GM23338 (cell line): ENCODE measurements at regions not wholly inside any gene's neighbourhood (a gene's known extent, or its start where the extent isn't known, plus 50 kb on each side); places are given as distances from the start of the nearest gene placed in this dataset.

Source experiments
- ATAC-seq: fragments of 200-7000 bp; cut with Tn5 transposase; 3 replicates; pipeline ENCODE4 v1.9.1; 2020
- DNase-seq: peaks from one replicate; pipeline ENCODE4 v3.0.0-alpha.2; 2015; ENCODE audit warnings: low spot score
- H2AFZ ChIP-seq: fragments of 200-600 bp; sonication (generic); 2 replicates; pipeline ENCODE4 v1.8.0; 2016; ENCODE audit warnings: antibody characterized with exemption, mild to moderate bottlenecking, moderate library complexity
- H3F3A ChIP-seq: fragments of 200-600 bp; sonication (generic); replicated peaks from 2 replicates; pipeline ENCODE4 v1.8.0; 2017; ENCODE audit warnings: antibody characterized with exemption, mixed run types, low read depth
- H3K27ac ChIP-seq: fragments of 200-600 bp; sonication (generic); 2 replicates; pipeline ENCODE4 v1.6.1; 2016; ENCODE audit warnings: low read depth
- H3K27me3 ChIP-seq: fragments of 200-600 bp; sonication (generic); 2 replicates; pipeline ENCODE4 v1.8.0; 2016; ENCODE audit warnings: mild to moderate bottlenecking, mixed run types, moderate library complexity; ENCODE audit not compliant: insufficient read depth
- H3K36me3 ChIP-seq: fragments of 200-600 bp; sonication (generic); 2 replicates; pipeline ENCODE4 v1.8.0; 2016; ENCODE audit warnings: mild to moderate bottlenecking; ENCODE audit not compliant: insufficient read depth
- H3K4me1 ChIP-seq: fragments of 200-600 bp; sonication (generic); 2 replicates; pipeline ENCODE4 v1.8.0; 2016; ENCODE audit warnings: mild to moderate bottlenecking, moderate library complexity; ENCODE audit not compliant: insufficient read depth
- H3K4me2 ChIP-seq: fragments of 200-600 bp; sonication (generic); 2 replicates; pipeline ENCODE4 v1.7.1; 2017; ENCODE audit warnings: mixed run types
- H3K4me3 ChIP-seq: fragments of 200-600 bp; sonication (generic); 2 replicates; pipeline ENCODE4 v1.6.1; 2016; ENCODE audit warnings: mixed run types
- H3K79me2 ChIP-seq: fragments of 200-600 bp; sonication (generic); replicated peaks from 2 replicates; pipeline ENCODE4 v1.8.0; 2017; ENCODE audit warnings: mild to moderate bottlenecking; ENCODE audit not compliant: insufficient read depth
- H3K9me2 ChIP-seq: fragments of 200-600 bp; sonication (generic); 2 replicates; pipeline ENCODE4 v1.8.0; 2017; ENCODE audit not compliant: insufficient read depth
- H4K20me1 ChIP-seq: fragments of 200-600 bp; sonication (generic); replicated peaks from 2 replicates; pipeline ENCODE4 v1.8.0; 2017; ENCODE audit warnings: mild to moderate bottlenecking; ENCODE audit not compliant: insufficient read depth
- H3K27ac Mint-ChIP-seq: 2 replicates; pipeline ENCODE4 v1.8.0; 2020; ENCODE audit warnings: inconsistent platforms, mild to moderate bottlenecking, moderate library complexity, mixed read lengths
- H3K27me3 Mint-ChIP-seq: 3 replicates; pipeline ENCODE4 v1.8.0; 2022; ENCODE audit warnings: low read depth, mild to moderate bottlenecking, moderate library complexity, mixed read lengths, inconsistent platforms; ENCODE audit not compliant: insufficient read depth, poor library complexity
- H3K36me3 Mint-ChIP-seq: 3 replicates; pipeline ENCODE4 v1.8.0; 2021; ENCODE audit warnings: low read depth, mild to moderate bottlenecking, inconsistent platforms, moderate library complexity, mixed read lengths
- H3K4me1 Mint-ChIP-seq: 3 replicates; pipeline ENCODE4 v1.8.0; 2020; ENCODE audit warnings: mild to moderate bottlenecking, inconsistent platforms, mixed read lengths
- H3K4me3 Mint-ChIP-seq: 3 replicates; pipeline ENCODE4 v1.8.0; 2021; ENCODE audit warnings: moderate library complexity, mild to moderate bottlenecking, inconsistent platforms, mixed read lengths
- H3K9me3 Mint-ChIP-seq: 3 replicates; pipeline ENCODE4 v1.8.0; 2020; ENCODE audit warnings: moderate library complexity, mild to moderate bottlenecking, inconsistent platforms, mixed read lengths
- CREB1 ChIP-seq: fragments of 250-450 bp; sonication (Bioruptor Pico); IDR thresholded peaks from 2 replicates; pipeline ENCODE4 v1.5.0; 2020; ENCODE audit warnings: low read depth, mild to moderate bottlenecking, moderate library complexity
- EZH2 ChIP-seq: fragments of 200-600 bp; sonication (generic); IDR thresholded peaks from one replicate; pipeline ENCODE4 v1.8.0; 2017; ENCODE audit warnings: antibody characterized with exemption, mild to moderate bottlenecking, low read depth; ENCODE audit not compliant: unreplicated experiment
- EZH2phosphoT487 ChIP-seq: fragments of 200-600 bp; sonication (generic); IDR thresholded peaks from one replicate; pipeline ENCODE4 v1.8.1; 2018; ENCODE audit warnings: antibody characterized with exemption; ENCODE audit not compliant: unreplicated experiment
- JUNB ChIP-seq: IDR thresholded peaks from one replicate; pipeline ENCODE4 v1.6.1; 2016; ENCODE audit warnings: antibody characterized with exemption; ENCODE audit not compliant: unreplicated experiment
- NANOG ChIP-seq: IDR thresholded peaks from 2 replicates; pipeline ENCODE4 v1.6.1; 2016; ENCODE audit warnings: antibody characterized with exemption, borderline replicate concordance
- POLR2AphosphoS5 ChIP-seq: IDR thresholded peaks from 2 replicates; pipeline ENCODE4 v1.6.1; 2016; ENCODE audit warnings: antibody characterized with exemption, low read depth
- STAT1 ChIP-seq: IDR thresholded peaks from one replicate; pipeline ENCODE4 v1.6.1; 2016; ENCODE audit warnings: antibody characterized with exemption; ENCODE audit not compliant: unreplicated experiment
- ZNF114 ChIP-seq: fragments of 250-450 bp; sonication (Bioruptor Pico); IDR thresholded peaks from 2 replicates; pipeline ENCODE4 v1.5.0; 2020; ENCODE audit warnings: mild to moderate bottlenecking, moderate library complexity
- ZNF331 ChIP-seq: fragments of 250-450 bp; sonication (Bioruptor Pico); IDR thresholded peaks from 2 replicates; pipeline ENCODE4 v1.5.0; 2020; ENCODE audit warnings: low read depth, mild to moderate bottlenecking, moderate library complexity
- TF ChIP-seq, protein P1 (sequence below): fragments of 250-450 bp; sonication (Bioruptor Pico); IDR thresholded peaks from 2 replicates; pipeline ENCODE4 v1.5.0; 2020; ENCODE audit warnings: mild to moderate bottlenecking, moderate library complexity
- TF ChIP-seq, protein P2 (sequence below), 2 experiments: fragments of 200-600 bp in 1 of 2; sonication (generic) in 1 of 2; conservative IDR thresholded peaks; 2 replicates each; pipeline versions ENCODE4 v1.5.1 to v1.6.1; 2016 to 2017; ENCODE audit warnings: antibody characterized with exemption in 2 of 2, low read depth in 2 of 2, mild to moderate bottlenecking in 2 of 2, moderate library complexity in 1 of 2
- TF ChIP-seq, protein P3 (sequence below): IDR thresholded peaks from 2 replicates; pipeline ENCODE4 v1.6.1; 2016; ENCODE audit warnings: antibody characterized with exemption
- TF ChIP-seq, protein P4 (sequence below): IDR thresholded peaks from one replicate; pipeline ENCODE4 v1.6.1; 2018; ENCODE audit warnings: antibody characterized with exemption; ENCODE audit not compliant: unreplicated experiment

DNA sequence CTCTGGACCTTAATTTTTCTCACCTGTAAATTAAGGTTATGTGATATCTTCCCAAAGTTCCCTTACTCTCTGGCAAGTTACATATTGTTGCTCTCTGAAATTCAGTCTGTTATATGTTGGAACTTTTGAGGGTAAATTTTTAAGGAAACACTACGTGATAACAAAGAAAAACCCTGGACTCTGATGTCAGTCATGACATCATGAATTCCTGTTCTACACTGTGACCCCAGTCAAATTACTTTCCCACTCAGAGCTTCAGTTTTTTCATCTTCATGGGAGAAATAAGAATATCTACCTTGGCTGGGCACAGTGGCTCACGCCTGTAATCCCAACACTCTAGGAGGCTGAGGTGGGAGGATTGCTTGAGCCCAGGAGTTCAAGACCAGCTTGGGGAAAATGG is 164.6 kb upstream of the RALGAPA2 start:
- ATAC-seq, result no peak
- no peaks in the 10 kb centered on the region for H3K27me3 ChIP-seq
- H3K27me3 Mint-ChIP-seq, result peaks cover 2% of the 10 kb centered on the region

More for the DNA sequence above, 164.6 kb upstream of the RALGAPA2 start:
- Mint-ChIP-seq H3K36me3 (no peaks in the 10 kb centered on the region), H3K9me3 (peaks cover 1% of the 10 kb centered on the region; the same call in 1 of the 3 replicates), H3K4me3 (no peak overlapping the region), H3K4me1 (no peaks in the 10 kb centered on the region), H3K27ac (no peak overlapping the region)
- no peaks in the 10 kb centered on the region for H3K36me3 ChIP-seq
- H2AFZ ChIP-seq, result no peak overlapping the region; the same call in 1 of the 2 replicates
- no peak for DNase-seq
- peaks cover 7% of the 10 kb centered on the region for H3K9me2 ChIP-seq
- no peak overlapping the region for H3K4me2 ChIP-seq
- H3K4me3 ChIP-seq, result no peak overlapping the region
- no peaks in the 10 kb centered on the region for H3K4me1 ChIP-seq
- H4K20me1 ChIP-seq, result no peaks in the 10 kb centered on the region
- H3K79me2 ChIP-seq, result no peaks in the 10 kb centered on the region
- H3F3A ChIP-seq, result no peaks in the 10 kb centered on the region
- TF ChIP-seq ZNF114 (no peak), CREB1 (CRISPR knock-in tag) (no peak), POLR2AphosphoS5 (no peak), ZNF331 (no peak), EZH2phosphoT487 (no peak), JUNB (no peak), NANOG (no peak), STAT1 (no peak), EZH2 (no peak)
- TF ChIP-seq, protein P1, sequence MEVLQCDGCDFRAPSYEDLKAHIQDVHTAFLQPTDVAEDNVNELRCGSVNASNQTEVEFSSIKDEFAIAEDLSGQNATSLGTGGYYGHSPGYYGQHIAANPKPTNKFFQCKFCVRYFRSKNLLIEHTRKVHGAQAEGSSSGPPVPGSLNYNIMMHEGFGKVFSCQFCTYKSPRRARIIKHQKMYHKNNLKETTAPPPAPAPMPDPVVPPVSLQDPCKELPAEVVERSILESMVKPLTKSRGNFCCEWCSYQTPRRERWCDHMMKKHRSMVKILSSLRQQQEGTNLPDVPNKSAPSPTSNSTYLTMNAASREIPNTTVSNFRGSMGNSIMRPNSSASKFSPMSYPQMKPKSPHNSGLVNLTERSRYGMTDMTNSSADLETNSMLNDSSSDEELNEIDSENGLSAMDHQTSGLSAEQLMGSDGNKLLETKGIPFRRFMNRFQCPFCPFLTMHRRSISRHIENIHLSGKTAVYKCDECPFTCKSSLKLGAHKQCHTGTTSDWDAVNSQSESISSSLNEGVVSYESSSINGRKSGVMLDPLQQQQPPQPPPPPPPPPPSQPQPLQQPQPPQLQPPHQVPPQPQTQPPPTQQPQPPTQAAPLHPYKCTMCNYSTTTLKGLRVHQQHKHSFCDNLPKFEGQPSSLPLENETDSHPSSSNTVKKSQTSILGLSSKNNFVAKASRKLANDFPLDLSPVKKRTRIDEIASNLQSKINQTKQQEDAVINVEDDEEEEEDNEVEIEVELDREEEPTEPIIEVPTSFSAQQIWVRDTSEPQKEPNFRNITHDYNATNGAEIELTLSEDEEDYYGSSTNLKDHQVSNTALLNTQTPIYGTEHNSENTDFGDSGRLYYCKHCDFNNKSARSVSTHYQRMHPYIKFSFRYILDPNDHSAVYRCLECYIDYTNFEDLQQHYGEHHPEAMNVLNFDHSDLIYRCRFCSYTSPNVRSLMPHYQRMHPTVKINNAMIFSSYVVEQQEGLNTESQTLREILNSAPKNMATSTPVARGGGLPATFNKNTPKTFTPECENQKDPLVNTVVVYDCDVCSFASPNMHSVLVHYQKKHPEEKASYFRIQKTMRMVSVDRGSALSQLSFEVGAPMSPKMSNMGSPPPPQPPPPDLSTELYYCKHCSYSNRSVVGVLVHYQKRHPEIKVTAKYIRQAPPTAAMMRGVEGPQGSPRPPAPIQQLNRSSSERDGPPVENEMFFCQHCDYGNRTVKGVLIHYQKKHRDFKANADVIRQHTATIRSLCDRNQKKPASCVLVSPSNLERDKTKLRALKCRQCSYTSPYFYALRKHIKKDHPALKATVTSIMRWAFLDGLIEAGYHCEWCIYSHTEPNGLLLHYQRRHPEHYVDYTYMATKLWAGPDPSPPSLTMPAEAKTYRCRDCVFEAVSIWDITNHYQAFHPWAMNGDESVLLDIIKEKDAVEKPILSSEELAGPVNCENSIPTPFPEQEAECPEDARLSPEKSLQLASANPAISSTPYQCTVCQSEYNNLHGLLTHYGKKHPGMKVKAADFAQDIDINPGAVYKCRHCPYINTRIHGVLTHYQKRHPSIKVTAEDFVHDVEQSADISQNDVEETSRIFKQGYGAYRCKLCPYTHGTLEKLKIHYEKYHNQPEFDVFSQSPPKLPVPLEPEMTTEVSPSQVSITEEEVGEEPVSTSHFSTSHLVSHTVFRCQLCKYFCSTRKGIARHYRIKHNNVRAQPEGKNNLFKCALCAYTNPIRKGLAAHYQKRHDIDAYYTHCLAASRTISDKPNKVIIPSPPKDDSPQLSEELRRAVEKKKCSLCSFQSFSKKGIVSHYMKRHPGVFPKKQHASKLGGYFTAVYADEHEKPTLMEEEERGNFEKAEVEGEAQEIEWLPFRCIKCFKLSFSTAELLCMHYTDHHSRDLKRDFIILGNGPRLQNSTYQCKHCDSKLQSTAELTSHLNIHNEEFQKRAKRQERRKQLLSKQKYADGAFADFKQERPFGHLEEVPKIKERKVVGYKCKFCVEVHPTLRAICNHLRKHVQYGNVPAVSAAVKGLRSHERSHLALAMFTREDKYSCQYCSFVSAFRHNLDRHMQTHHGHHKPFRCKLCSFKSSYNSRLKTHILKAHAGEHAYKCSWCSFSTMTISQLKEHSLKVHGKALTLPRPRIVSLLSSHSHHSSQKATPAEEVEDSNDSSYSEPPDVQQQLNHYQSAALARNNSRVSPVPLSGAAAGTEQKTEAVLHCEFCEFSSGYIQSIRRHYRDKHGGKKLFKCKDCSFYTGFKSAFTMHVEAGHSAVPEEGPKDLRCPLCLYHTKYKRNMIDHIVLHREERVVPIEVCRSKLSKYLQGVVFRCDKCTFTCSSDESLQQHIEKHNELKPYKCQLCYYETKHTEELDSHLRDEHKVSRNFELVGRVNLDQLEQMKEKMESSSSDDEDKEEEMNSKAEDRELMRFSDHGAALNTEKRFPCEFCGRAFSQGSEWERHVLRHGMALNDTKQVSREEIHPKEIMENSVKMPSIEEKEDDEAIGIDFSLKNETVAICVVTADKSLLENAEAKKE, result no peak
- TF ChIP-seq, protein P2, sequence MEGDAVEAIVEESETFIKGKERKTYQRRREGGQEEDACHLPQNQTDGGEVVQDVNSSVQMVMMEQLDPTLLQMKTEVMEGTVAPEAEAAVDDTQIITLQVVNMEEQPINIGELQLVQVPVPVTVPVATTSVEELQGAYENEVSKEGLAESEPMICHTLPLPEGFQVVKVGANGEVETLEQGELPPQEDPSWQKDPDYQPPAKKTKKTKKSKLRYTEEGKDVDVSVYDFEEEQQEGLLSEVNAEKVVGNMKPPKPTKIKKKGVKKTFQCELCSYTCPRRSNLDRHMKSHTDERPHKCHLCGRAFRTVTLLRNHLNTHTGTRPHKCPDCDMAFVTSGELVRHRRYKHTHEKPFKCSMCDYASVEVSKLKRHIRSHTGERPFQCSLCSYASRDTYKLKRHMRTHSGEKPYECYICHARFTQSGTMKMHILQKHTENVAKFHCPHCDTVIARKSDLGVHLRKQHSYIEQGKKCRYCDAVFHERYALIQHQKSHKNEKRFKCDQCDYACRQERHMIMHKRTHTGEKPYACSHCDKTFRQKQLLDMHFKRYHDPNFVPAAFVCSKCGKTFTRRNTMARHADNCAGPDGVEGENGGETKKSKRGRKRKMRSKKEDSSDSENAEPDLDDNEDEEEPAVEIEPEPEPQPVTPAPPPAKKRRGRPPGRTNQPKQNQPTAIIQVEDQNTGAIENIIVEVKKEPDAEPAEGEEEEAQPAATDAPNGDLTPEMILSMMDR (conservative IDR thresholded peaks at IDR 0.05; ENCODE audit: low read depth in 2 of 2), result no peak
- TF ChIP-seq, protein P3, sequence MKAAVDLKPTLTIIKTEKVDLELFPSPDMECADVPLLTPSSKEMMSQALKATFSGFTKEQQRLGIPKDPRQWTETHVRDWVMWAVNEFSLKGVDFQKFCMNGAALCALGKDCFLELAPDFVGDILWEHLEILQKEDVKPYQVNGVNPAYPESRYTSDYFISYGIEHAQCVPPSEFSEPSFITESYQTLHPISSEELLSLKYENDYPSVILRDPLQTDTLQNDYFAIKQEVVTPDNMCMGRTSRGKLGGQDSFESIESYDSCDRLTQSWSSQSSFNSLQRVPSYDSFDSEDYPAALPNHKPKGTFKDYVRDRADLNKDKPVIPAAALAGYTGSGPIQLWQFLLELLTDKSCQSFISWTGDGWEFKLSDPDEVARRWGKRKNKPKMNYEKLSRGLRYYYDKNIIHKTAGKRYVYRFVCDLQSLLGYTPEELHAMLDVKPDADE, result no peak
- TF ChIP-seq, protein P4, sequence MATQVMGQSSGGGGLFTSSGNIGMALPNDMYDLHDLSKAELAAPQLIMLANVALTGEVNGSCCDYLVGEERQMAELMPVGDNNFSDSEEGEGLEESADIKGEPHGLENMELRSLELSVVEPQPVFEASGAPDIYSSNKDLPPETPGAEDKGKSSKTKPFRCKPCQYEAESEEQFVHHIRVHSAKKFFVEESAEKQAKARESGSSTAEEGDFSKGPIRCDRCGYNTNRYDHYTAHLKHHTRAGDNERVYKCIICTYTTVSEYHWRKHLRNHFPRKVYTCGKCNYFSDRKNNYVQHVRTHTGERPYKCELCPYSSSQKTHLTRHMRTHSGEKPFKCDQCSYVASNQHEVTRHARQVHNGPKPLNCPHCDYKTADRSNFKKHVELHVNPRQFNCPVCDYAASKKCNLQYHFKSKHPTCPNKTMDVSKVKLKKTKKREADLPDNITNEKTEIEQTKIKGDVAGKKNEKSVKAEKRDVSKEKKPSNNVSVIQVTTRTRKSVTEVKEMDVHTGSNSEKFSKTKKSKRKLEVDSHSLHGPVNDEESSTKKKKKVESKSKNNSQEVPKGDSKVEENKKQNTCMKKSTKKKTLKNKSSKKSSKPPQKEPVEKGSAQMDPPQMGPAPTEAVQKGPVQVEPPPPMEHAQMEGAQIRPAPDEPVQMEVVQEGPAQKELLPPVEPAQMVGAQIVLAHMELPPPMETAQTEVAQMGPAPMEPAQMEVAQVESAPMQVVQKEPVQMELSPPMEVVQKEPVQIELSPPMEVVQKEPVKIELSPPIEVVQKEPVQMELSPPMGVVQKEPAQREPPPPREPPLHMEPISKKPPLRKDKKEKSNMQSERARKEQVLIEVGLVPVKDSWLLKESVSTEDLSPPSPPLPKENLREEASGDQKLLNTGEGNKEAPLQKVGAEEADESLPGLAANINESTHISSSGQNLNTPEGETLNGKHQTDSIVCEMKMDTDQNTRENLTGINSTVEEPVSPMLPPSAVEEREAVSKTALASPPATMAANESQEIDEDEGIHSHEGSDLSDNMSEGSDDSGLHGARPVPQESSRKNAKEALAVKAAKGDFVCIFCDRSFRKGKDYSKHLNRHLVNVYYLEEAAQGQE, result no peak
- H3K27ac ChIP-seq, result no peak overlapping the region
